Activated T-cell treated with anti-CD3 and anti-CD28 coated beads for 48 hours (primary cell): ENCODE measurements at regions not wholly inside any gene's neighbourhood (a gene's known extent, or its start where the extent isn't known, plus 50 kb on each side); places are given as distances from the start of the nearest gene placed in this dataset.
"Not testable (repeated sequence)": the region's sequence is repeated elsewhere in the genome, so short reads cannot be mapped to it uniquely, and the experiment has no call there.

Experiments used
- DNase-seq: peaks from one replicate; pipeline ENCODE4 v3.0.0-alpha.2; 2020; ENCODE audit warnings: low read depth

DNA sequence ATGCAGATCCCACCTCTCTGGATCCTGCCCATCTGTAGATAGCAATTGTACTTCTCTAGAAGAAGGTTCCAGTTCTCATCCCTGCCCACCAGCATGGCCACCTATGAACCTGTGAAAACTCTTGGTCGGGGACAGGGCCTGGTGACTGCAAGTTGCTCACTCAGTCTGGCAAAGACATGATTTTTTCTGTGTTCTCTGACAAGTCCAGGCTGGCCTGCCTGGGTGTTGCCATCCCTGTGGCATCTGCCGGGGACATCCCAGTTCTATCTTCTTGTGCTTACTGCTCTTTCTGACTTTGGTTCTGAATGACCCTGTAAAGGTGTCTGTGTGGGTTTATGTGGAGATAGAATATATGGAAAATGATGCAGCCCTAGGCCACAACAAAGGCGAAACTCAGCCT, 545.8 kb downstream of the INSC start:
- DNase-seq = no peak

- no peak for DNase-seq
Observed at GRCh38 chr11:15662285-15662684, 547.6 kb downstream of the INSC start.

DNA sequence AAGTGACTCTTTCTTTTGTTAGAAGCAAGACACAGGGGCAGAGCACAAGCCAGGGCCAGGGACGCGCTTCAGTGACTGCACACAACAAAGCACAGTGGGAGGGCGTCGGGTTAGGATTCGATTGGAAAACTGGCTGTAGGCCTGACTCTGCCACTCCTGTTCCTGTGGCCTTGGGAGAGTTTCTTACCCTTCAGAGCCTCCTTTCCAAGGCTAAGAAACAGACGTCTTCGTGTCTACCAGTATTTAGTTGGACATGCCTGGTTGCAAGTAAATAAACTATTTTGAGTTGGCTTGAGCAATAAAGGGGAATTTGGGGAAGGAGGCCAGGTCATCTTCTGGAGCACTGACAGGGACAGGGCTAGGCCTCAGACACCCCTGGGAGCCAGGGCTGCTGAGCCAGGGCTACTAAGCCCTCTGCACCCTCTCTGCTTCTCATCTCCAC, 549.1 kb downstream of the INSC start:
- no peak for DNase-seq

- DNase-seq = no peak
Observed at GRCh38 chr11:15665368-15665871, 550.7 kb downstream of the INSC start.

DNA sequence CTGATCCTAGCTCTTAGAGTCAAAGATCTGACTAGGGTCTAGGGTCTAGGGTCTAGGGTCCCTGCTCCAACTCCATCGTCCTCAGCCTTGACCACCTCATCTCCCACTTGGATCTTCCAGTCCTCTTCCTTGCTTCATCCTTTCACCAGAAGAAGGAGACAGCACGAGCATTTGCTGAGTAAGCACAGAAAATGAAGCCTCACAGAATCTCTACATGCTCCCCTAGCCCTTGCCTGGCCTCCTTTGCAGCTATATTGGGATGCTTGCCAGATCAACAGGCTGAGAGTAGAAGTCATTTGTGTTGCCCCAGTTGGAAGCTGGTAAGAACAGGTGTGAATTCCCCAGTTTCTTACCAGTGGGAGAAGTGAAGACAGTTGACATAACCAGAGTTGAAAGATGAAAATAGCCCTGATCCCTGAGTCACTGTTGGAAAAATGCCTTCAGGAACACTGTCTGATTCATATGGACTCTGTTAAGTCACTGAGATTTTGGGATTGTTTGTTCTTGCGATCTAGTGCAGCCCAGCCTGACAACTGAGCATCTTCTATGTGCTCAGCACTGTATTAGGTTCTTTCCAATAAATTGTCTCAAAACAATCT, 552.5 kb downstream of the INSC start:
- DNase-seq = no peak

DNA sequence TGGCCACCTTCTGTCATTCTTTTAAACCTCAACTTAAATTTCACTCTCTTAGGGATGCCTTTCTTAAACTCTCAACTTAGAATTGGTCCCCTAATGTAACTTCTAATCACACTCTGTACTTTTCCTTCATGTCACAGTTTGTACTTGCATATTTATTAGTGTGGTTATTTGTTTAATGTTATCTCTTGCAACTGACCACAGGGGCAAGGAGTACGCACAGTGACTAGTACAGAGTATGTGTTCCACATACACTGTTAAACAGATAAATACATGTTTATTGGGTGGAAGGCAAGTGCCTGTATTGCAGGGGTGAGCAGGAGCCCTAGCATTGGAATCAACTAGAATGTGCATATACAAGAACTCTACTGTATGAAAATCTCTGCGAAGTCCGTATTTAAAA, 554.0 kb downstream of the INSC start:
- no peak for DNase-seq

GRCh38 chr11:15670520-15671070, 555.9 kb downstream of the INSC start:
- DNase-seq = no peak

- no peak for DNase-seq
Observed at GRCh38 chr11:15671216-15671615, 556.5 kb downstream of the INSC start.

DNA sequence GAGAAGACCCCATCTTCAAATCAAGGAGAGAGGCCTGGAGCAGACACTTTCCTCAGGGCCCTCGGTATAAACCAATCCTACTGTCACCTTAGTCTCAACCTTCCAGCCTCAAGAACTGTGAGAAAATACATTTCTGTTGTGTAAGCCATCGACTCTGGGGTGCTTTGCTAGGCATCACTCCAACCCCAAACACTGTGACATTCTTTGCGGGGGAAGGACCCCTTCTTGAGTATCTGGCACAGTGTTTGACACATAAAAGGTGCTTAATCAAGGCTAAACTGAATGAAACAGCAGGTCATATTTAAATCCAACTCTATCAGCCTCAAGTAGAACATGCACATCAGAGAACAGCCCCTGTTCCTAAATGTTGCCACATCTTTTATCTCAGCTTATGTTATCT, 558.1 kb downstream of the INSC start:
- no peak for DNase-seq

- no peak for DNase-seq
Observed at GRCh38 chr11:15673408-15673831, 558.7 kb downstream of the INSC start.

DNA sequence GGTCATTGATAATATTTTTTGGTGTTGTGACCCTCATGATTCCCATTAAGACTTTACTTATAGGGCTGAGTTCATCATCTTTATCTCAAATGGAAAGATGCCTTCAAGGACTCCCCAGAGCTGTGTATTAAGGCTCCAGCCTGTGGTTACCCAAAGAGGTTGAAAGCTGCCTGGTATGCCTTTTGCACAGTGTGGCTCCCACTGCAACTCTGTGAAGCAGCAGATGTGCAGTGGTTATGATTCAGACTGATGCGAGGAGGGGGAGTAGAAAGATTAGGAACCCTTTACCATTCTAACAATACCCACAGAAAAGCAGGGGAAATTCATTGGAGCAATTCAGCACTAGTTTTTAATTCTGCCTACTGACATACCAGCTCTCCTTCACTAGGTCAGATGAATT, 560.0 kb downstream of the INSC start:
- no peak for DNase-seq

DNA sequence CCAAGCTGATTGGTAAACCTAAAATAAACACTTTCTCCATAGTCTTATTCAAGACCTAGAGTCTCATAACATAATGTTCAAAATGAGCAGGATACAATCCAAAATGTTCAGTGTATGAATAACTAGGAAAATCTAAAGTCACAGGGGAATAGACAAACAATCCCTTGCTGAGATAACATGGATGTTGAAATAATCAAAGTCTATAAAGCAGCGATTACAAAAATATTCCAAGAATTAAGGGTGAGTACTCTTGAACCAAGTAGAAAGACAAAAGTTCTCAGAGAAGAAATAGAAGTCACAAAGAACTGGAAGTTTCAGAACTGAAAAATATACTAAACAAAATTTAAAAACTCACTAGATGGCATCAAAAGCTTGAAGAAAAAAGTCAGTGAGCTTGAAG, 561.0 kb downstream of the INSC start:
- no peak for DNase-seq

GRCh38 chr11:15677181-15677580, 562.5 kb downstream of the INSC start:
- no peak for DNase-seq

DNA sequence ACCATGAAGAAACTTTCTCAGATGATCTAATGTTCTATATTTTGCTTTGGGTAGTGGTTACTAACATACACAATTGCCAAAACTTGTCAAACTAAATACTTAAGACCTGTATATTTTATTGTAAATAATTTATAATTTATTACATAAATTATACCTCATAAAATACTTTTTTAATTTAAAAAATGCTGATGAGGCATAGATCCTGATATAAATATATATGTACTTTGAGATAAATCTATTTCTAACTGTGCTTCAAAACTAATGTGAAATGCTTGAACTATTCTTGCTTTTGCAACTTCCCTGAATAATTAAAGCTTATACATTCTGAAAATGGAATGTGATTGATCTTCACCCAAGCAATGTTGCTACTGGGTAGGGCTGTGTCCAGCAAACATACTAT, 568.8 kb downstream of the INSC start:
- DNase-seq = no peak

DNA sequence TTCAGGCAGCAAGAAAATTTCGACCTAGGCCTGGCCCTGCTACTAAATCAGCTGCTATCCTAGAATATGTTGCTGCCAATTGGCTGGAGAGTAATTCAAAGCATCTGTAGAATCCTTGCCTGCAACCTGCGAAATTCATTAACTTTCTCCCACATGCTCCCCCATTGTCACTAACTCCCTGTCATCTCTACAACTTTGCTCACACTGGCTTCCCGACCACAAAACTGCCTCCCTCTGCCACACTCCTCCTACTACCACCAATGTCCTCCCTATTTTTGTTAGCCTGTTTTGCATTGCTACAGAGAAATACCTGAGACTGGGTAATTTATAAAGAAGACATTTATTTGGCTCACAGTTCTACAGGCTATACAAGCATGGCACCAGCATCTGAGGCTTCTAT, 570.6 kb downstream of the INSC start:
- no peak for DNase-seq

- DNase-seq = not testable (repeated sequence)
Observed at GRCh38 chr11:15686259-15686658, 571.5 kb downstream of the INSC start.

DNA sequence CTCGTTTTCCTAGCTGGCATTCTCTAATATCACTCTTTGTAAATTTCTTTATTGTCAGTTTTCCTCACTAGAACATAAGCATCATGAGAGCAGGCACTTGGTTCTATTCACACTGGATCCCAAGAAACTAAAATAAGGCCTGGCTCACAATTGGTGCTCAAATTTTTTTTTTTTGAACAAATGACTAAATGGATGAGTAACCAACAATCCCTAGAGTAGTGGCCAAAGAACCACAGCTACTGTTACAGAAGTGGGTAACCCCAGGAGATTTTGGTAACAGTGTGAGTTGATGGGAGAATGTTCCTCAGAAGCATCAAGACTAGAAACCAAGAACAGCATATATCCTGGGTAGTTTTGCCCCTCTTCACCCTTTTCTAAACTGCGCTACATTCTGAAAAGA, 572.6 kb downstream of the INSC start:
- no peak for DNase-seq

GRCh38 chr11:15688351-15688792, 573.6 kb downstream of the INSC start:
- DNase-seq = no peak

DNA sequence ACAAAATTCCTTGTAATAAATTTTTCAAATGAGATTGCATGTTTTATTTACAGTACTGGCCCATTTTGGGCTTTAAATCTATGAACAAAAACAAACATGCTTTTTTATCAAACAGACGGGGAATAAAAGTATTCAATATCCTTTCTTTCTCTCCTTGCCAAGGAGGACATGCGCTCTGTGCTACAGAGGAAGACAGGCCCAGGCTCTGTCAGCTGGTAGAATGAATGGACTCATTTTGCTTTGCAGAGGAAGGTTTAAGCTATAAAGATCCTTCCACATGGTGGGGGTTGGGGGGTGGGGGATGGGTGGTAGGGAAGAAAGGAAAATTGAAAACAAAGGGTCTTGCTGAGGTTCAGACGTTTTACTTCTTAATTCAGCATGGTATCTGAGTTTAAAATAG, 575.6 kb downstream of the INSC start:
- DNase-seq = no peak

GRCh38 chr11:15692739-15693138, 578.0 kb downstream of the INSC start:
- DNase-seq = no peak

- no peak for DNase-seq
Observed at GRCh38 chr11:15695096-15695721, 580.5 kb downstream of the INSC start.

GRCh38 chr11:15696069-15696468, 581.3 kb downstream of the INSC start:
- DNase-seq = no peak

DNA sequence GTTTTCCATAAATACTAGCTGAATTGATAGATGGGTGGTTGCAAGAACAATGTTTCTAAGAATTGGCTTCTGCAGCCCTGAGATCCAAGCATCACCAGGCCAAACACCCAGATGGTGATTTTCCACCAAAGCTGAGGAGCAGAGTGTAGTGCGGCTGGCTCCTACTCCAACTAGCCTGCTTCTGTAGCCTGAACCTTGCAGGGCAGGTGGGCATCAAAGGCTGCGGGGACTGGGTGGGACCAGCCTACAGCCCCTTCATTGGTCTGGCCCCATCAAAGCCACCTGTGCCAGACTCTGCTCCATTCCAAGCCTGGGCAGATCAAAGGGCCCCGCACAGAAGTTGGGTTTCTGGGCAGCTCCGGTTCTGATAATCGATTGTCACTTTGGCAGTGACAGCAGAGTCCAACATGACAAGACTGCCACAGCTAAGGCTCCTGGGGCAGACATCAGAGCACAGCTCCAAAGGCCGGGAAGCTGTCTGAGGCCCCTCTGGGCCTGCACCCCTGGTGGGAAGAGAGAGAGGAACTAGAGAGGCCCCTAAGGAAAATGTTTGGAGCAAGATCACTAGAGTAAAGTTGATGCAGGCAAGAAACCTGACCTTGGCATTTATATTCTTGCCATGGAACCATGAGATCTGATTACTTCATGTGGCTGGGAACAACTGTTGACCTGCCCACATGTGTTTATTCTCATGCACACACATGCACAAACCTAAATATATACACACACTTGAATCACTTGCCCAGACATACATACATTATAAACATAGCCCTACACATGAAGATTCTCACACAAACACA, 582.9 kb downstream of the INSC start:
- DNase-seq = no peak
